ENCODE measurements at regions not wholly inside any gene's neighbourhood (a gene's known extent, or its start where the extent isn't known, plus 50 kb on each side); places are given as distances from the start of the nearest gene placed in this dataset.

DNA sequence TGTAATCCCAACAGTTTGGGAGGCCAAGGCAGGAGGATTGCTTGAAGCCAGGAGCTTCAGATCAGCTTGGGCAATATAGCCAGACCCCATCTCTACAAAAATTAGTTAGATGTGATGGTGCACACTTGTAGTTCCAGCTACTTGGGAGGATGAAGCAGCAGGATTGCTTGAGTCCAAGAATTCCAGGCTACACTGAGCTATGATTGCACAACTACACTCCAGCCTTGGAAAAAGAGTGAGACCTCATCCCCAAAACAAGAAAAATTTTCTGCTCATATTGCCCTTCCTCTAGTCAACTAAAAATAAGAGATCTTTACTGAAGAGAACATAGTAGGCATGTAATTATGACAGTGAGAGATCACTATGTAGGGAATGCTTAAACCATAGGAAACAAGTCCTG is 60.9 kb upstream of the SPATA12 start:
- TF ChIP-seq, protein P1, sequence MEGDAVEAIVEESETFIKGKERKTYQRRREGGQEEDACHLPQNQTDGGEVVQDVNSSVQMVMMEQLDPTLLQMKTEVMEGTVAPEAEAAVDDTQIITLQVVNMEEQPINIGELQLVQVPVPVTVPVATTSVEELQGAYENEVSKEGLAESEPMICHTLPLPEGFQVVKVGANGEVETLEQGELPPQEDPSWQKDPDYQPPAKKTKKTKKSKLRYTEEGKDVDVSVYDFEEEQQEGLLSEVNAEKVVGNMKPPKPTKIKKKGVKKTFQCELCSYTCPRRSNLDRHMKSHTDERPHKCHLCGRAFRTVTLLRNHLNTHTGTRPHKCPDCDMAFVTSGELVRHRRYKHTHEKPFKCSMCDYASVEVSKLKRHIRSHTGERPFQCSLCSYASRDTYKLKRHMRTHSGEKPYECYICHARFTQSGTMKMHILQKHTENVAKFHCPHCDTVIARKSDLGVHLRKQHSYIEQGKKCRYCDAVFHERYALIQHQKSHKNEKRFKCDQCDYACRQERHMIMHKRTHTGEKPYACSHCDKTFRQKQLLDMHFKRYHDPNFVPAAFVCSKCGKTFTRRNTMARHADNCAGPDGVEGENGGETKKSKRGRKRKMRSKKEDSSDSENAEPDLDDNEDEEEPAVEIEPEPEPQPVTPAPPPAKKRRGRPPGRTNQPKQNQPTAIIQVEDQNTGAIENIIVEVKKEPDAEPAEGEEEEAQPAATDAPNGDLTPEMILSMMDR (IDR thresholded peaks at IDR 0.05; ENCODE audit: low read length) = no peak
- TF ChIP-seq EZH2 (IDR thresholded peaks at IDR 0.05; ENCODE audit: borderline replicate concordance, low read length) = no peak
- Histone ChIP-seq H3K9me2 (ENCODE audit: low read depth, low read length) (no peaks in the 10 kb centered on the region), H3K4me3 (ENCODE audit: low read depth, low read length, poor library complexity, severe bottlenecking) (no peak overlapping the region), H3K79me2 (ENCODE audit: insufficient read depth, low read length) (no peaks in the 10 kb centered on the region), H3K9me3 (ENCODE audit: low read length) (no peaks in the 10 kb centered on the region), H3K4me1 (ENCODE audit: insufficient read depth, low read length, severe bottlenecking) (no peaks in the 10 kb centered on the region), H2AFZ (ENCODE audit: low read length) (no peak overlapping the region), H3K27ac (ENCODE audit: low read depth, low read length, poor library complexity, severe bottlenecking) (no peak overlapping the region), H3K4me2 (ENCODE audit: low read length) (no peak overlapping the region), H3K9ac (ENCODE audit: low read length) (no peak overlapping the region), H3K27me3 (ENCODE audit: insufficient read depth, low read length) (no peaks in the 10 kb centered on the region), H4K20me1 (ENCODE audit: insufficient read depth, low read length) (no peaks in the 10 kb centered on the region), H3K36me3 (ENCODE audit: insufficient read depth, low read length) (no peaks in the 10 kb centered on the region), H3F3A (ENCODE audit: insufficient read depth, low read length) (no peaks in the 10 kb centered on the region)

- Histone ChIP-seq H3K79me2 (ENCODE audit: insufficient read depth, low read length) (no peaks in the 10 kb centered on the region), H3K4me2 (ENCODE audit: low read length) (no peak overlapping the region), H3F3A (ENCODE audit: insufficient read depth, low read length) (no peaks in the 10 kb centered on the region), H3K9ac (ENCODE audit: low read length) (no peak overlapping the region), H4K20me1 (ENCODE audit: insufficient read depth, low read length) (no peaks in the 10 kb centered on the region), H3K4me1 (ENCODE audit: insufficient read depth, low read length, severe bottlenecking) (no peaks in the 10 kb centered on the region), H3K36me3 (ENCODE audit: insufficient read depth, low read length) (no peaks in the 10 kb centered on the region), H3K4me3 (ENCODE audit: low read depth, low read length, poor library complexity, severe bottlenecking) (no peak overlapping the region), H3K27me3 (ENCODE audit: insufficient read depth, low read length) (no peaks in the 10 kb centered on the region), H3K9me3 (ENCODE audit: low read length) (no peaks in the 10 kb centered on the region), H3K27ac (ENCODE audit: low read depth, low read length, poor library complexity, severe bottlenecking) (no peak overlapping the region), H3K9me2 (ENCODE audit: low read depth, low read length) (no peaks in the 10 kb centered on the region), H2AFZ (ENCODE audit: low read length) (no peak overlapping the region)
- TF ChIP-seq, protein P1 (IDR thresholded peaks at IDR 0.05; ENCODE audit: low read length) = no peak
- TF ChIP-seq EZH2 (IDR thresholded peaks at IDR 0.05; ENCODE audit: borderline replicate concordance, low read length) = no peak
These were observed 62.4 kb upstream of the SPATA12 start for GRCh38 chr3:56998076-56998529.

GRCh38 chr3:56997675-56998074 is 62.8 kb upstream of the SPATA12 start:
- Histone ChIP-seq H2AFZ (ENCODE audit: low read length) (no peak overlapping the region), H3K4me1 (ENCODE audit: insufficient read depth, low read length, severe bottlenecking) (no peaks in the 10 kb centered on the region), H3K27ac (ENCODE audit: low read depth, low read length, poor library complexity, severe bottlenecking) (no peak overlapping the region), H3F3A (ENCODE audit: insufficient read depth, low read length) (no peaks in the 10 kb centered on the region), H3K27me3 (ENCODE audit: insufficient read depth, low read length) (no peaks in the 10 kb centered on the region), H3K9ac (ENCODE audit: low read length) (no peak overlapping the region), H3K36me3 (ENCODE audit: insufficient read depth, low read length) (no peaks in the 10 kb centered on the region), H3K4me3 (ENCODE audit: low read depth, low read length, poor library complexity, severe bottlenecking) (no peak overlapping the region), H3K9me3 (ENCODE audit: low read length) (no peaks in the 10 kb centered on the region), H4K20me1 (ENCODE audit: insufficient read depth, low read length) (no peaks in the 10 kb centered on the region), H3K4me2 (ENCODE audit: low read length) (no peak overlapping the region), H3K79me2 (ENCODE audit: insufficient read depth, low read length) (no peaks in the 10 kb centered on the region), H3K9me2 (ENCODE audit: low read depth, low read length) (no peaks in the 10 kb centered on the region)
- TF ChIP-seq EZH2 (IDR thresholded peaks at IDR 0.05; ENCODE audit: borderline replicate concordance, low read length) = no peak
- TF ChIP-seq, protein P1 (IDR thresholded peaks at IDR 0.05; ENCODE audit: low read length) = no peak
